ENCODE measurements at regions not wholly inside any gene's neighbourhood (a gene's known extent, or its start where the extent isn't known, plus 50 kb on each side); places are given as distances from the start of the nearest gene placed in this dataset.

- Histone ChIP-seq H3K36me3 (ENCODE audit: control insufficient read depth in 4 of 4, insufficient read depth in 3 of 4, low read depth in 1 of 4, low read length in 3 of 4) (no peaks in the 10 kb centered on the region), H3K4me1 (ENCODE audit: control insufficient read depth in 4 of 4, insufficient read depth in 4 of 4, low read length in 3 of 4) (no peaks in the 10 kb centered on the region), H3K27me3 (ENCODE audit: control insufficient read depth in 4 of 4, insufficient read depth in 4 of 4, low read length in 3 of 4) (no peaks in the 10 kb centered on the region), H3K9ac (ENCODE audit: low read depth in 1 of 2, low read length in 2 of 2) (no peak overlapping the region), H3K9me3 (ENCODE audit: control insufficient read depth in 4 of 4, low read length in 3 of 4) (no peaks in the 10 kb centered on the region), H3K4me3 (ENCODE audit: low read depth in 1 of 3, low read length in 3 of 3) (no peak overlapping the region), H3K27ac (ENCODE audit: low read depth in 1 of 2, low read length in 2 of 2) (no peak overlapping the region)
- DNase-seq (ENCODE audit: low spot score), result no peak
- WGBS, result 79% methylated on average over 7 of the region's 7 CpGs
- TF ChIP-seq ZBTB33 (IDR thresholded peaks at IDR 0.05) (no peak), ATF3 (IDR thresholded peaks at IDR 0.05) (no peak), REST (IDR thresholded peaks at IDR 0.05) (no peak), NR2F2 (IDR thresholded peaks at IDR 0.05) (no peak)
Measured at GRCh38 chr16:9462984-9463383, 371.5 kb downstream of the HAPSTR1 start.

- Histone ChIP-seq H3K9ac (ENCODE audit: low read depth in 1 of 2, low read length in 2 of 2) (no peak overlapping the region), H3K27ac (ENCODE audit: low read depth in 1 of 2, low read length in 2 of 2) (no peak overlapping the region), H3K4me3 (ENCODE audit: low read depth in 1 of 3, low read length in 3 of 3) (no peak overlapping the region), H3K36me3 (ENCODE audit: control insufficient read depth in 4 of 4, insufficient read depth in 3 of 4, low read depth in 1 of 4, low read length in 3 of 4) (no peaks in the 10 kb centered on the region), H3K9me3 (ENCODE audit: control insufficient read depth in 4 of 4, low read length in 3 of 4) (no peaks in the 10 kb centered on the region), H3K27me3 (ENCODE audit: control insufficient read depth in 4 of 4, insufficient read depth in 4 of 4, low read length in 3 of 4) (no peaks in the 10 kb centered on the region), H3K4me1 (ENCODE audit: control insufficient read depth in 4 of 4, insufficient read depth in 4 of 4, low read length in 3 of 4) (no peaks in the 10 kb centered on the region)
- TF ChIP-seq REST (IDR thresholded peaks at IDR 0.05) (no peak), TAF1 (conservative IDR thresholded peaks at IDR 0.05) (no peak), JUND (IDR thresholded peaks at IDR 0.05) (no peak), RAD21 (IDR thresholded peaks at IDR 0.05) (no peak), GABPA (IDR thresholded peaks at IDR 0.05 in 1 of 2, conservative IDR thresholded peaks at IDR 0.05 in 1 of 2) (no peak), HNF4A (conservative IDR thresholded peaks at IDR 0.05) (no peak)
- no peak for DNase-seq (ENCODE audit: low spot score)
- WGBS, result 93% methylated on average over 3 of the region's 3 CpGs
Measured at GRCh38 chr16:9463461-9463860, 372.0 kb downstream of the HAPSTR1 start.

Data from liver (tissue), 7 donors.